Nephron progenitor cell (in vitro differentiated cells): ENCODE measurements at regions not wholly inside any gene's neighbourhood (a gene's known extent, or its start where the extent isn't known, plus 50 kb on each side); places are given as distances from the start of the nearest gene placed in this dataset.

Source experiments
- DNase-seq: peaks from one replicate; pipeline ENCODE4 v3.0.0; 2021
- H3K27ac Mint-ChIP-seq: 2 replicates; pipeline ENCODE4 v1.8.0; 2021; ENCODE audit warnings: mild to moderate bottlenecking, moderate library complexity, mixed read lengths
- H3K27me3 Mint-ChIP-seq: 2 replicates; pipeline ENCODE4 v1.8.0; 2021; ENCODE audit warnings: mild to moderate bottlenecking, low read depth, mixed read lengths; ENCODE audit not compliant: poor library complexity
- H3K36me3 Mint-ChIP-seq: 2 replicates; pipeline ENCODE4 v1.8.0; 2021; ENCODE audit warnings: low read depth, mixed read lengths
- H3K4me1 Mint-ChIP-seq: 2 replicates; pipeline ENCODE4 v1.8.0; 2021; ENCODE audit warnings: mixed read lengths
- H3K4me3 Mint-ChIP-seq: 2 replicates; pipeline ENCODE4 v1.8.0; 2021; ENCODE audit warnings: mild to moderate bottlenecking, moderate library complexity, mixed read lengths
- H3K9me3 Mint-ChIP-seq: 2 replicates; pipeline ENCODE4 v1.8.0; 2021; ENCODE audit warnings: mild to moderate bottlenecking, moderate library complexity, mixed read lengths
- TF ChIP-seq, protein P1 (sequence below): fragments of 200-600 bp; sonication (generic); IDR thresholded peaks from 2 replicates; pipeline ENCODE4 v1.5.0; 2021; ENCODE audit warnings: antibody characterized with exemption

DNA sequence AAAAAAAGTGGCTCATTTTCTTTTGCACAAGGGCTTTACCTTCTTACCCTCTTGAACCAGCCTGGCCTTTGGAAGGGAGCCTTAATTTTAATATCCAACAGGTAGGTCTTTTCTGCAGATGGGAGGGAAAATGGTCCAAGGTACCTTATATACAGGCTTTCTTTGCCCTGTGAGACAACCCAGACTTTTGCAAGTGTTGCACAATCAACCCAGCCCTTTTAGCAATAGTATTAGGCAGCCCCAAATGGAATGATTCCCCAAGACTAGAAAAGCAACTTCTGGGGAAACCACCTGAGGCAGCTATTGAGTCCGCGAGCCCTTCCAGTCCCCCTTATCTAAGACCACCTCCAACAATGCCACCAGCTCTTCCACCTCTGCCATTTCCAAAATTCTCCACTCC, 1138.3 kb downstream of the XPNPEP1 start:
- Mint-ChIP-seq H3K27me3 (no peaks in the 10 kb centered on the region), H3K4me3 (no peak overlapping the region), H3K4me1 (no peaks in the 10 kb centered on the region), H3K27ac (no peak overlapping the region), H3K9me3 (peaks cover 36% of the 10 kb centered on the region), H3K36me3 (no peaks in the 10 kb centered on the region)
- TF ChIP-seq, protein P1, sequence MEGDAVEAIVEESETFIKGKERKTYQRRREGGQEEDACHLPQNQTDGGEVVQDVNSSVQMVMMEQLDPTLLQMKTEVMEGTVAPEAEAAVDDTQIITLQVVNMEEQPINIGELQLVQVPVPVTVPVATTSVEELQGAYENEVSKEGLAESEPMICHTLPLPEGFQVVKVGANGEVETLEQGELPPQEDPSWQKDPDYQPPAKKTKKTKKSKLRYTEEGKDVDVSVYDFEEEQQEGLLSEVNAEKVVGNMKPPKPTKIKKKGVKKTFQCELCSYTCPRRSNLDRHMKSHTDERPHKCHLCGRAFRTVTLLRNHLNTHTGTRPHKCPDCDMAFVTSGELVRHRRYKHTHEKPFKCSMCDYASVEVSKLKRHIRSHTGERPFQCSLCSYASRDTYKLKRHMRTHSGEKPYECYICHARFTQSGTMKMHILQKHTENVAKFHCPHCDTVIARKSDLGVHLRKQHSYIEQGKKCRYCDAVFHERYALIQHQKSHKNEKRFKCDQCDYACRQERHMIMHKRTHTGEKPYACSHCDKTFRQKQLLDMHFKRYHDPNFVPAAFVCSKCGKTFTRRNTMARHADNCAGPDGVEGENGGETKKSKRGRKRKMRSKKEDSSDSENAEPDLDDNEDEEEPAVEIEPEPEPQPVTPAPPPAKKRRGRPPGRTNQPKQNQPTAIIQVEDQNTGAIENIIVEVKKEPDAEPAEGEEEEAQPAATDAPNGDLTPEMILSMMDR, result no peak
- no peak for DNase-seq

DNA sequence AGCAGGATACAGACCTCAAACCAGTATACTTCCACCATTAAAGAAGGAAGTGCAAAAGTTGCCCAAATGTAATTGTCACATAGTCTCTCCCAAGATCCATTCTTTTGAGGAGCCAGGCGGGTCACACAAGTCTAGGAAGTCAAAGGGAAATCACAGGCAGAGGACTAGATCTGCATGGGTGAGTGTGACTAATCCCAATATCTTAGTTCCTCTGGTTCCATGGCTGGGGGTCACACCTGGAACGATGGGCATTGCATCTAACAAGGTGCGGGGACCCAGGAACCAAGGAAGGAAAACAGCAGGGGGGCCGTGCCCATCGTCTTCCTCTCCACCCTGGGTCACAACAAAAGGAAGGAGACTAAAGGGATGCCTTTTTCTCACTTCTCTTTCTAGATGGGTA, 1138.8 kb downstream of the XPNPEP1 start:
- Mint-ChIP-seq H3K4me3 (no peak overlapping the region), H3K9me3 (peaks cover 36% of the 10 kb centered on the region), H3K36me3 (no peaks in the 10 kb centered on the region), H3K27me3 (no peaks in the 10 kb centered on the region), H3K4me1 (no peaks in the 10 kb centered on the region), H3K27ac (no peak overlapping the region)
- no peak for DNase-seq
- TF ChIP-seq, protein P1, result no peak

DNA sequence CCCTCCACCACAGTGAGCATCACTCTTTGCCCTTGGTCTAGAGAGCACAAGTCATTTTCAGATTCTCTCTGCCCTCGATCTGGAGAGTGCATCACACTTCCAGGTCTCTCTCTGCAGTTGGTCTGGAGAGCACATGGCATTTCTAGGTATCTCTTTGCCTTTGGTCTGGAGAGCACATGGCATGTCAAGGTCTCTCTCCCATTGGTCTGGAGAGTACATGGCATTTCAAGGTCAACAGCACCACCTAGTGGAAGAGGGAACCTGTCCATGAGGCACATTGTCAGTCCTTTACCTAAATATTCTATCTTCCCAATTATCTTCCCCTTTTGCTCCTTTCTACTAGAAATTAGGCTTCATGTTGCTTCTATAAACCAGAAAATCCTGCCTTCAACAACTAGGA, 1139.4 kb downstream of the XPNPEP1 start:
- Mint-ChIP-seq H3K9me3 (peaks cover 36% of the 10 kb centered on the region), H3K27me3 (no peaks in the 10 kb centered on the region), H3K27ac (no peak overlapping the region), H3K4me3 (no peak overlapping the region), H3K4me1 (no peaks in the 10 kb centered on the region), H3K36me3 (no peaks in the 10 kb centered on the region)
- TF ChIP-seq, protein P1, result peak; percentile 33
- DNase-seq, result peak; percentile 11

DNA sequence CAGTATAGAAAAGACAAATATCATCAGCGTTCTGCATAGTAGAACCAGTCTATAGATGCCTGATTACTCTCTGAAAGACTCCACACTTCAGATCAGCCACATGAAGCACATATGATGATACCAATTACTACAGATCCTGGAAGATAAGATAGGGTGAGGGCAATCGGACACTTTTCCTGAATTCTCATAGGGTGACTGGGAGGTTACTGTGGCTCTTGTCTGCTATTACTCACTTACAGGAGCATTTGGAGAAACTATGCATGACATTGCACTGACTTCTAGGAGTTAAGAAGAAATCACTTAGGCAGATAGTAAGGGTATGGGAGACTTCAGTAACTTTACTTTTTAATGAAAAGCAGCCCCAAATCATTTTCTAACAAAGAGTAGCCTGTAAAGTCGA, 1140.9 kb downstream of the XPNPEP1 start:
- H3K4me3 Mint-ChIP-seq, result no peak overlapping the region
- H3K27me3 Mint-ChIP-seq, result no peaks in the 10 kb centered on the region
- no peaks in the 10 kb centered on the region for H3K4me1 Mint-ChIP-seq
- TF ChIP-seq, protein P1, result no peak
- no peaks in the 10 kb centered on the region for H3K36me3 Mint-ChIP-seq
- peaks cover 33% of the 10 kb centered on the region for H3K9me3 Mint-ChIP-seq
- no peak overlapping the region for H3K27ac Mint-ChIP-seq
- no peak for DNase-seq

DNA sequence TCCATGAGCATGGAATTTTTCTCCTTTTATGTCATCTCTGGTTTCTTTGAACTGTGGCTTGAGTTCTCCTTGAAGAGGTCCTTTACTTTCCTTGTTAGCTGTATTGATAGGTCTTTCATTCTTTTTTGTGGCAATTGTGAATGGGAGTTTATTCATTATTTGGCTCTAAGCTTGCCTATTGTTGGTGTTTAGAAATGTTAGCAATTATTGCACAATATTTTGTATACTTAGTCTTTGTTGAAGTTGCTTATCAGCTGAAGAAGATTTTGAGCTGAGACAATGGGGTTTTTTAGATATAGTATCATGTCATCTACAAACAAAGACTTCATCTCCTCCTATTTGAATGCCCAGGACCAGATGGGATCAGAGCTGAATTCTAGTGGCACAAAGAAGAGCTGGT, 1143.8 kb downstream of the XPNPEP1 start:
- H3K4me3 Mint-ChIP-seq, result no peak overlapping the region
- no peaks in the 10 kb centered on the region for H3K4me1 Mint-ChIP-seq
- no peak for DNase-seq
- no peaks in the 10 kb centered on the region for H3K27me3 Mint-ChIP-seq
- no peaks in the 10 kb centered on the region for H3K36me3 Mint-ChIP-seq
- TF ChIP-seq, protein P1, result no peak
- no peak overlapping the region for H3K27ac Mint-ChIP-seq
- peaks cover 11% of the 10 kb centered on the region for H3K9me3 Mint-ChIP-seq

DNA sequence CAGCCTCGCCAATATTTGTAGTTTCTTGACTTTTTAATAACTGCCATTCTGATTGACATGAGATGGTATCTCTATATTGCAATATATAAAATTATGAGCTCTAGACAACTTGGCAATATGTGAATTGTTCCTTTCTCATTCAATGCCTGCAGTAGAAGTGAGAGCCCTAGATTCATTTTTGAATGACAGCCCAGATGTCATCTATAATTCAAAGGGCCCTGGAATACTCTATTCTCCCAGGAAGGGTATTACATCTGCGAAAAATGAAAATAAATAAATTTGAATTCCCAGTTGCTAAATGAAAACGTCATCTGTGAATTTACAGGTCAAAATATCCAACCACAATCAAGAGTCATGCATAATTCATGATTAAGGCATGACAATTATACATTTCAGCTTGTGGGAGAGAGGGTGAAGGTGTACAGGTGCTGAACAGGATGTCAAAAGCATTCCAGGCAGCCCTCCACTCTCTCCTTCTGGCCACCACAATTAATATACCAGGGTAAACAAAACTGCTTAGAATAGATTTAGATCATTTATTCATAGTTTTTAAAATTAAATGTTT, 1147.3 kb downstream of the XPNPEP1 start:
- no peaks in the 10 kb centered on the region for H3K9me3 Mint-ChIP-seq
- H3K4me1 Mint-ChIP-seq, result no peaks in the 10 kb centered on the region
- H3K4me3 Mint-ChIP-seq, result no peak overlapping the region
- H3K27ac Mint-ChIP-seq, result no peak overlapping the region
- no peak for DNase-seq
- no peaks in the 10 kb centered on the region for H3K27me3 Mint-ChIP-seq
- H3K36me3 Mint-ChIP-seq, result no peaks in the 10 kb centered on the region
- TF ChIP-seq, protein P1, result no peak
